ENCODE measurements at regions not wholly inside any gene's neighbourhood (a gene's known extent, or its start where the extent isn't known, plus 50 kb on each side); places are given as distances from the start of the nearest gene placed in this dataset.

DNA sequence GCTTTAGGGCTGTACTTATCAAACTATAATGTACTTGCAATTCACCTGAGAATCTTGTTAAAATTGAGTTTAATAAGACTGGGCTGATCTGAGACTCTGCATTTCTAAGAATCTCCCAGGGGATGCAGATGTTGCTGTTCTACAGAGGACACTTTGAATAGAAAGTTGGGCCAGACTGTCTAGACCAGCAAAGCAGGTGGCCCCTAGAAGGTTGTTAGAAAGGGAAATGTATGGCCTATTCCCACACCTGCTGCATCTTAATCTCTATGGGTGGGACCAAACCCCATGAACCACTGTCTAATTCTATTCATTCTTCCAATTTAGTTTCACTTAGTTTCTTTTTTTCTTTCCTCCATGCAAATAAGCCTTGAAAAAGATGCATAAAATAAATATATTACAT is 413.2 kb upstream of the TECRL start:
- TF ChIP-seq, protein P1, sequence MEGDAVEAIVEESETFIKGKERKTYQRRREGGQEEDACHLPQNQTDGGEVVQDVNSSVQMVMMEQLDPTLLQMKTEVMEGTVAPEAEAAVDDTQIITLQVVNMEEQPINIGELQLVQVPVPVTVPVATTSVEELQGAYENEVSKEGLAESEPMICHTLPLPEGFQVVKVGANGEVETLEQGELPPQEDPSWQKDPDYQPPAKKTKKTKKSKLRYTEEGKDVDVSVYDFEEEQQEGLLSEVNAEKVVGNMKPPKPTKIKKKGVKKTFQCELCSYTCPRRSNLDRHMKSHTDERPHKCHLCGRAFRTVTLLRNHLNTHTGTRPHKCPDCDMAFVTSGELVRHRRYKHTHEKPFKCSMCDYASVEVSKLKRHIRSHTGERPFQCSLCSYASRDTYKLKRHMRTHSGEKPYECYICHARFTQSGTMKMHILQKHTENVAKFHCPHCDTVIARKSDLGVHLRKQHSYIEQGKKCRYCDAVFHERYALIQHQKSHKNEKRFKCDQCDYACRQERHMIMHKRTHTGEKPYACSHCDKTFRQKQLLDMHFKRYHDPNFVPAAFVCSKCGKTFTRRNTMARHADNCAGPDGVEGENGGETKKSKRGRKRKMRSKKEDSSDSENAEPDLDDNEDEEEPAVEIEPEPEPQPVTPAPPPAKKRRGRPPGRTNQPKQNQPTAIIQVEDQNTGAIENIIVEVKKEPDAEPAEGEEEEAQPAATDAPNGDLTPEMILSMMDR (IDR thresholded peaks at IDR 0.05): no peak
- no peak for TF ChIP-seq POLR2A (IDR thresholded peaks at IDR 0.05)

Measured in uterus (tissue), 2 donors.